ENCODE measurements at regions not wholly inside any gene's neighbourhood (a gene's known extent, or its start where the extent isn't known, plus 50 kb on each side); places are given as distances from the start of the nearest gene placed in this dataset.

GRCh38 chr5:7096294-7096693 lies 299.6 kb upstream of the ADCY2 start:
- TF ChIP-seq CTCF (IDR thresholded peaks at IDR 0.05): no peak
- no peak for TF ChIP-seq POLR2A (IDR thresholded peaks at IDR 0.05)
